ENCODE measurements at regions not wholly inside any gene's neighbourhood (a gene's known extent, or its start where the extent isn't known, plus 50 kb on each side); places are given as distances from the start of the nearest gene placed in this dataset.

GRCh38 chr20:22315073-22315472 is 269.3 kb downstream of the FOXA2 start:
- no peak for DNase-seq (ENCODE audit: low spot score)

- DNase-seq (ENCODE audit: low spot score) = peak; percentile 55
These were observed 271.5 kb downstream of the FOXA2 start for GRCh38 chr20:22312744-22313346.

DNA sequence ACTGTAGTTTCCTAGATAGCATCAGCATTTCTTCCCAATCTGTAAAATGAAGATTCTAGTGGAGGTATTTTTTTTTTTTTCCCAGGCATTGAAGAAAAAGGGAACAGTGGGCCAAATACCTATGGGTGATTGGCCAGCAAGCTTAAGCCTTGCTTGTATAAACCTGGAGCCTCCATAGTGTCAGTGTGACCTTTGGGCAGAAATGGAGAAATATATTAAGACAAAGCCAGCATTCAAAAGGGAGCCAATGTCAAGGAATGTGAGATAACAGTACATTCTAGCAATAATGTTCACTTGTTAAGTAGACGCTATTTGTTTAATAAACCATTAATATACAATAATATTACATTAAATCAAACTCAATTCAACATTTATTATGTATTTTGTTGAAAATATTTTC is 275.4 kb downstream of the FOXA2 start:
- no peak for DNase-seq (ENCODE audit: low spot score)

- no peak for DNase-seq (ENCODE audit: low spot score)
These were observed 277.0 kb downstream of the FOXA2 start for GRCh38 chr20:22307409-22307808.

DNA sequence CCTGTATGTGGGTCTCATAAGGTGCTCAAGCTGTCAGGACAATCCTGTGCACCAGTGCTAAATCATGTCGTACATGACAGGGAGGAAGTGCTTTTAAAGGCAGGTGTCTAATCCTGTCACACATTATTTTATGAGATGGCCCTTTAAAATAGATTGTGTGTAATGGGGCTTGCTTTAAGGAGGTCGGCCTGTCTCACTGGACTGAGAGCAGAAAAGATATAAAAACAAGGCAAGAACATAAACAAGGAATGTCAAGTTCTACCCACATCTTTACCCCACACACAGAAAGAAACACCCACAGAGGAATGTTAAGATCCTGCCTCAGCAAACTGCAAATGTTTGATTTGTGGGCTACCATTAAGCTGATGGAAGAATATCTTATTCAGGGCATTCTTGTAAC is 279.0 kb downstream of the FOXA2 start:
- no peak for DNase-seq (ENCODE audit: low spot score)

DNA sequence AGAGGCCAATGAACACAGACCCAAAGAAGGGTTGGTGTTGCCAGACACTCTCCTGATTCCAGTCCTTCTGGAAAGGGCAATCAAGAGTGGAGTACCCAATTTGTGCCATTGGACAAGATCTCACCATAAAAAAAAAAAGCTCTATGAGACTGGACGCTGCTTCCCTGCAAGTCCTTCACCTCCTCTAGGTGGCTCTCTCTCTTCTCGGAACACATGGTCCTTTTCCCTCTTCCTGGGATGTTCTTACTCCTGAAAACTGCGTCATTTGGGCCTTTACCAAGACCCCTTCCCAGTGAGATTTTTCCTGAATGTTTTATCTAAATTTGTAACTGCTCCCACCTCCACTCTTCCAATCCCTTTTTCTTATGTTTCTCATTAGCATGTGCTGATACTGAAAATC is 280.8 kb downstream of the FOXA2 start:
- DNase-seq (ENCODE audit: low spot score) = peak; percentile 57

DNA sequence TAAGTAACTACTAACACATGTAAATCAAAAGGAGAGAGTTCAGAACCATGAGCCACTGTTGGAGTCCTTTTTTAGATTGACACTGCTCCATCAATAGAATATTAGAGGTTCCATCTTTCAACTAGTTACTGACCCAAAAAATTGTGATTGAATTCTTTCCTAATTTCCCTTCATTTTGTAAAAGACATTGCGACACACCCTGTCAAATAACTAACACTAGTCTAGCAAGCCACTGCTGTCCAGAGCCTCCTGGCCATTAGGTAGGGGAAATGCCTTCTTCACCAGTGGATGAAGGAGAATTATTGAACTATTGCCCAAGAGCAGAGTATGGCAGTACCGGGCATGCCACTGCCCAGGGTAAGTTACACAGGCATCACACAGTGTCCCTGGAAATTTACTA is 282.3 kb downstream of the FOXA2 start:
- DNase-seq (ENCODE audit: low spot score) = no peak

GRCh38 chr20:22293886-22294285 is 290.5 kb downstream of the FOXA2 start:
- DNase-seq (ENCODE audit: low spot score) = no peak

GRCh38 chr20:22289442-22289841 is 294.9 kb downstream of the FOXA2 start:
- DNase-seq (ENCODE audit: low spot score) = no peak

GRCh38 chr20:22288957-22289356 is 295.4 kb downstream of the FOXA2 start:
- no peak for DNase-seq (ENCODE audit: low spot score)

- no peak for DNase-seq (ENCODE audit: low spot score)
These were observed 296.2 kb downstream of the FOXA2 start for GRCh38 chr20:22288156-22288555.

DNA sequence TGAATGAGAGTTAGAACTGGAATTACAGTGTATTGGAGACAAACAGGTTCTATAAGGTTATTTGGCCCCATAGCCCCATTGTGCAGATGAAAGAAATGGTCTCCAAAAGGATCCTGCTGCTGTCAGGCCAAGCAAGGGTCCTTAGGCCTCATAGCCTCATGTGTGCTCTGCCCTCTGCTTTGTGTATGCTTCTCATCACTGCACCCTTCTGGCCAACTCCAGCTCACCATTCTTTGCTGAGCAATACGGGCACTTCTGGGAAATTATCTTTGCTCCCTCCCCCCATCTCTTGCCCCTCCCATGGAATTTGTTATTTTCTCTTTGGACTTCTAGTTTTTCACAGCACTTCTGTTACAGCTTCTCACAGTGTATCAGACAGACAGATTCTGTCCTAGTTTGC is 298.8 kb downstream of the FOXA2 start:
- no peak for DNase-seq (ENCODE audit: low spot score)

DNA sequence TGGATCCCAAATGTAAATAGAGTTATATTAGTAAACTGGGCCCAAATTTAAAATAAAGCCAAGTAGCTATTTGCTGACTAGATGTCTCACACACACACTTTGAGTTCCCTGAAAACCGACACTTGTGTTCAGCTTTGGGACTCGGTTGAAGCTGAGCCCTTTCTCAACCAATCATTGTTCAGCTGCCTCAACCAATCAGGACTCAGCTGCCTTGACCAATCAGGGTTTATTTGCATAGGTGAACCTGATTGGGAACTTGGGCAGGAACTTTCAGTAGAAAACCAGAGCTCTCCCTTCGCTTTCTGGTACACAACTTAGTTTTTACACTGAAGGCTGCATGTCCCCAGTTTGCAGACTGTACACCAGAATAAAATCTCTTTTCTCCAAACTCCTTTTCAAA is 301.7 kb downstream of the FOXA2 start:
- DNase-seq (ENCODE audit: low spot score) = no peak

- DNase-seq (ENCODE audit: low spot score) = no peak
These were observed 310.0 kb downstream of the FOXA2 start for GRCh38 chr20:22274330-22274729.

DNA sequence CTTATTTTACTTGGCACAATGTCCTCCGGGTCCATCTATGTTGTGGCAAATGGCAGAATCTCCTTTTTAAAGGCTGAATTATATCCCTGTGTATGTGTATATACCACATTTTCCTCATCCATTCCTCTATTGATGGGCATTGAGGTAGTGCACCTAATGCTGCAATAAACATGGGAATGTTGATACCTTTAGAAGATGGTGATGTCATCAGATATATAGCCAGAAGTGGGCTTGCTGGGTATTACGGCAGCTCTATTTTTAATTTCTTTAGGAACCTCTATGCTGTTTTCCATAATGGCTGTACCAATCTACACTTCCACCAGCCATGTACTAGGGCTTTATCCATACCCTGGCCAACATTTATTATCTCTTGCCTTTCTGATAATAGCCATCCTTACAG is 315.7 kb downstream of the FOXA2 start:
- DNase-seq (ENCODE audit: low spot score) = no peak

DNA sequence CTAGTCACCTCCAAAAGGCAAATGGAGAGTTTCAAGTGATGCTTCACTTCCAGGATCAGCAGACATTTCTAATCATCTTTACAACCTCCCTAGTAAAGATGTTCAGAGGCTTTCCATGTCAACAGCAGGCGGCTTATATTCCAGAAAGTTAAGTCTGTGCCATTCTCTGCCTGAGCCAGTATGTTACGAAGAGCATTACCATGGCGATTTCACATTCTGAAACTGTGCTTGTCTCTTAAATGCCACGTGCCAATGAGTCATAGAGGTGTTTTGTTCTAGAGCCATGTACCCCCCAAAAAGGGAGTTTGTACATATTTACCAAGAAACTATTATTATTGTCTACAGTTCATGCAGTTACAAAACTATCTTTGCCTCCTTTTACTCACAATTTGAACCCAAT is 319.5 kb downstream of the FOXA2 start:
- DNase-seq (ENCODE audit: low spot score) = no peak

GRCh38 chr20:22260506-22260905 is 323.9 kb downstream of the FOXA2 start:
- DNase-seq (ENCODE audit: low spot score) = no peak

GRCh38 chr20:22257912-22258311 is 326.5 kb downstream of the FOXA2 start:
- no peak for DNase-seq (ENCODE audit: low spot score)

GRCh38 chr20:22248051-22248667 is 336.2 kb downstream of the FOXA2 start:
- DNase-seq (ENCODE audit: low spot score) = peak; percentile 35

GRCh38 chr20:22245139-22245538 is 339.2 kb downstream of the FOXA2 start:
- DNase-seq (ENCODE audit: low spot score) = no peak

DNA sequence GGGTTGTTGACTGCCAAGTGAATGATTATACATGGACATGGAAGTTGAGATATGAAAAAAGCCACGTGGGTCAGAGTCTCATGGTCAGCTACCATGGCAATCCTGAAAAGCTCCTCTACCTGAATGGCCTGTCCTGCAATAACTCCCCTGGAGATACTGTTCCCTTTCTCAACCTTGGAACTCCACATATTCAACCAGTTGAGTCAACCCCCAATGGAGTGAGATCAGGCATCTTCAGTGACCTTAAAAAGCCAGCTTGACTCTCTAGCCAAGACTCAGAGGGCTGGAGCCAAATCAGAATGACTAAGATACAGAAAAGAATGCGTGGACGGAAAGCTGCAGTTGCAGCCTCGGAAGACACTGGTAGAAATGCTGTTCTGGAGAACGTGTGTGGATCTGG is 341.3 kb downstream of the FOXA2 start:
- no peak for DNase-seq (ENCODE audit: low spot score)

DNA sequence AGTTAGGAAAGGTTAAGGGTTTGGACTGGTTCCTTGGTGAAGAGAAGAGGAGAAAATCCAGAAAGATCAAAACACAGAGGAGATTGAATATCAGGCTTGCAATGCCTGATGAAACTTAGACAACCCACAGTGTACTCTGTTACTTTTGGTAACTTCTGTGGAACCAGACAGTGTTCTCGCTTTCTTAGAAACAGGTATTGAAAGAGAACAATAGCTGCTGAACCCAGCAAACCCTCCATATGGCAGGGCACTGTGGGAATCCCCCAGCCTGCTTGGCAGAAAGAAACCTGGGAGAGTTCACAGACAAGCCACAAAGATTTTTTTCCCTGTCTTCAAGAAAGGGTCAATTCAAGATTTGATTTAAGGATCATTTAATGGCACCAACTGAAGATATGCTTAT is 342.8 kb downstream of the FOXA2 start:
- no peak for DNase-seq (ENCODE audit: low spot score)

DNA sequence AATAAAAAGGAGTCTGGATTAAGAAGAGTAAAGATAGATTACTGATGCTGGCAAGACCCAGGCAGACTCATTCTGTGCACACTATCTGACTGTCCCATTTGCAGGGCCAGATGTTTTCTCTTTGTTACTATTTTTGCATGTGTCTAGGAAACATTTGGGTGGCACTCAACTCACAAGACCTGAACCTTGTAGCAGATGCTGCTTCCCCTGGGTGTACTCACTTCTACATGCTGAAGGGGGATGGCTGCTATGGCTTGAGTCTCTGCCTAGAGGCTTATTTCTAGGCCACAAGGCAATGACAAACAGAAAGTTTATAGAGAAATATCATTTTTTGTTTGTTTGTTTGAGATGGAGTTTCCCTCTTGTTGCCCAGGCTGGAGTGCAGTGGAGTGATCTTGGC is 351.4 kb downstream of the FOXA2 start:
- no peak for DNase-seq (ENCODE audit: low spot score)

- no peak for DNase-seq (ENCODE audit: low spot score)
These were observed 351.9 kb downstream of the FOXA2 start for GRCh38 chr20:22232473-22232872.
